PFSK-1 (cell line): ENCODE measurements at regions not wholly inside any gene's neighbourhood (a gene's known extent, or its start where the extent isn't known, plus 50 kb on each side); places are given as distances from the start of the nearest gene placed in this dataset.

Experiments used
- POLR2AphosphoS5 ChIP-seq: IDR thresholded peaks from 2 replicates; pipeline ENCODE4 v1.6.1; 2012; ENCODE audit warnings: low read depth, mild to moderate bottlenecking, control low read depth, low read length, moderate library complexity
- REST ChIP-seq, 2 experiments: IDR thresholded peaks; 2 replicates each; pipeline versions ENCODE4 v1.6.1 to v1.8.0; 2011 to 2012; ENCODE audit warnings: low read depth in 2 of 2, low read length in 2 of 2, control low read depth in 1 of 2, inconsistent platforms in 1 of 2, mild to moderate bottlenecking in 1 of 2, moderate library complexity in 1 of 2; ENCODE audit not compliant: insufficient read depth in 1 of 2
- SIN3A ChIP-seq: IDR thresholded peaks from 2 replicates; pipeline ENCODE4 v1.6.1; 2012; ENCODE audit warnings: mild to moderate bottlenecking, low read length, moderate library complexity, borderline replicate concordance; ENCODE audit not compliant: insufficient read depth
- TAF1 ChIP-seq: IDR thresholded peaks from 2 replicates; pipeline ENCODE4 v1.6.1; 2012; ENCODE audit warnings: low read length, control low read depth, borderline replicate concordance; ENCODE audit not compliant: insufficient read depth

GRCh38 chr4:4624276-4624897 lies 82.5 kb upstream of the STX18 start:
- TF ChIP-seq REST (IDR thresholded peaks at IDR 0.05; ENCODE audit: insufficient read depth in 1 of 2, low read depth in 2 of 2, low read length in 2 of 2) (no peak), SIN3A (no peak), POLR2AphosphoS5 (no peak), TAF1 (no peak)
